22Rv1 (cell line): ENCODE measurements at regions not wholly inside any gene's neighbourhood (a gene's known extent, or its start where the extent isn't known, plus 50 kb on each side); places are given as distances from the start of the nearest gene placed in this dataset.

Experiments
- ZFX ChIP-seq: fragments of 450-650 bp; IDR thresholded peaks from 2 replicates; pipeline ENCODE4 v1.6.1; 2017; ENCODE audit warnings: antibody characterized with exemption, borderline replicate concordance
- TF ChIP-seq, protein P1 (sequence below): fragments of 450-650 bp; IDR thresholded peaks from 2 replicates; pipeline ENCODE4 v1.5.1; 2017; ENCODE audit warnings: mild to moderate bottlenecking

DNA sequence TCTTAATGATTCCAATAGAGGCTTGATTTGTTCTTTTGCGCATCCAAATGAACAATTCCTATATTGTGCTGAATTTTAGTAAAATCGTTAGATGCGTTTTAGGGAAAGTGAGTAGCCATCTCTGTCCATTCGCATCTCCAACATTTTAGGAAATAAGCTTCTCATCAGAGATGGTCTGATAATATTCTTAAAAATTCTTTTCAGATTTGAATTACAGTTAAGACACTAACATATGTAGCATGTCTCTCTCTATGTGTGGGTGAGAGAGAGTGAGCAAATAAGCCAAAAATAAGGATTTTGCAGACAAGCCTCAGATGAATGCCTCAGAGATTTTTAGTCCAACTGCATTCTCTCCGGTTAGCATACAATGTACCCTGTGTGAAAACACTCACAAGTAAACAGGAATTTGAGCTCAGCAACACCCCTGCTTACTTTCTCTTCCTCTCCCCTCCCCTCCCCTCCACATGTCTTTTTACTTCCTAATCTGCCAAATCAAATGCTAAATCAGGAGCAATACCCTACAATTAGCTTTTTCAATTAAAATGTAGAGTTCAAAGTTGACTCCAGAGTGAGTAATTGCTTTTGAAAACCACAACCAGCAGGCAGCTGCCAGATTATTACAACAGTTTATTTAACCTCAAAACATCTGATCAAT lies 354.4 kb downstream of the CRPPA start:
- TF ChIP-seq, protein P1, sequence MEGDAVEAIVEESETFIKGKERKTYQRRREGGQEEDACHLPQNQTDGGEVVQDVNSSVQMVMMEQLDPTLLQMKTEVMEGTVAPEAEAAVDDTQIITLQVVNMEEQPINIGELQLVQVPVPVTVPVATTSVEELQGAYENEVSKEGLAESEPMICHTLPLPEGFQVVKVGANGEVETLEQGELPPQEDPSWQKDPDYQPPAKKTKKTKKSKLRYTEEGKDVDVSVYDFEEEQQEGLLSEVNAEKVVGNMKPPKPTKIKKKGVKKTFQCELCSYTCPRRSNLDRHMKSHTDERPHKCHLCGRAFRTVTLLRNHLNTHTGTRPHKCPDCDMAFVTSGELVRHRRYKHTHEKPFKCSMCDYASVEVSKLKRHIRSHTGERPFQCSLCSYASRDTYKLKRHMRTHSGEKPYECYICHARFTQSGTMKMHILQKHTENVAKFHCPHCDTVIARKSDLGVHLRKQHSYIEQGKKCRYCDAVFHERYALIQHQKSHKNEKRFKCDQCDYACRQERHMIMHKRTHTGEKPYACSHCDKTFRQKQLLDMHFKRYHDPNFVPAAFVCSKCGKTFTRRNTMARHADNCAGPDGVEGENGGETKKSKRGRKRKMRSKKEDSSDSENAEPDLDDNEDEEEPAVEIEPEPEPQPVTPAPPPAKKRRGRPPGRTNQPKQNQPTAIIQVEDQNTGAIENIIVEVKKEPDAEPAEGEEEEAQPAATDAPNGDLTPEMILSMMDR: no peak
- TF ChIP-seq ZFX: no peak
